Mesendoderm (in vitro differentiated cells): ENCODE measurements at regions not wholly inside any gene's neighbourhood (a gene's known extent, or its start where the extent isn't known, plus 50 kb on each side); places are given as distances from the start of the nearest gene placed in this dataset.
"Not testable (repeated sequence)": the region's sequence is repeated elsewhere in the genome, so short reads cannot be mapped to it uniquely, and the experiment has no call there.

Source experiments
- DNase-seq: peaks from one replicate; pipeline ENCODE4 v3.0.0; 2013
- H2AK5ac ChIP-seq: 2 replicates; pipeline ENCODE4 v1.6.1; 2013; ENCODE audit warnings: low read length, inconsistent platforms
- H2BK120ac ChIP-seq: 2 replicates; pipeline ENCODE4 v1.6.1; 2013; ENCODE audit warnings: low read depth, mild to moderate bottlenecking, low read length, moderate library complexity, mixed read lengths
- H2BK15ac ChIP-seq: replicated peaks from 2 replicates; pipeline ENCODE4 v1.6.1; 2013; ENCODE audit warnings: low read depth, mild to moderate bottlenecking, moderate library complexity
- H2BK5ac ChIP-seq: 2 replicates; pipeline ENCODE4 v1.6.1; 2013; ENCODE audit warnings: low read length, inconsistent platforms
- H3K18ac ChIP-seq: 2 replicates; pipeline ENCODE4 v1.6.1; 2013; ENCODE audit warnings: mild to moderate bottlenecking, low read length, mixed read lengths
- H3K23ac ChIP-seq: one replicate; pipeline ENCODE4 v1.6.1; 2013; ENCODE audit warnings: low read length
- H3K27ac ChIP-seq: 2 replicates; pipeline ENCODE4 v1.5.1; 2013; ENCODE audit warnings: low read depth, mild to moderate bottlenecking, inconsistent platforms, low read length, moderate library complexity
- H3K27me3 ChIP-seq: 2 replicates; pipeline ENCODE4 v1.6.1; 2013; ENCODE audit warnings: low read length, control low read depth, mild to moderate bottlenecking, inconsistent platforms; ENCODE audit not compliant: insufficient read depth, poor library complexity
- H3K36me3 ChIP-seq: 2 replicates; pipeline ENCODE4 v1.6.1; 2013; ENCODE audit warnings: low read length, inconsistent platforms; ENCODE audit not compliant: control insufficient read depth, insufficient read depth
- H3K4ac ChIP-seq: one replicate; pipeline ENCODE4 v1.6.1; 2013; ENCODE audit warnings: low read depth, mild to moderate bottlenecking, low read length, moderate library complexity
- H3K4me1 ChIP-seq: 2 replicates; pipeline ENCODE4 v1.6.1; 2013; ENCODE audit warnings: low read depth, low read length, inconsistent platforms; ENCODE audit not compliant: control insufficient read depth
- H3K4me2 ChIP-seq: 2 replicates; pipeline ENCODE4 v1.6.1; 2013; ENCODE audit warnings: low read length
- H3K4me3 ChIP-seq: 2 replicates; pipeline ENCODE4 v1.5.1; 2013; ENCODE audit warnings: mild to moderate bottlenecking, low read length
- H3K56ac ChIP-seq: one replicate; pipeline ENCODE4 v1.6.1; 2013; ENCODE audit warnings: low read length
- H3K79me1 ChIP-seq: 2 replicates; pipeline ENCODE4 v1.6.1; 2013; ENCODE audit warnings: low read length, inconsistent platforms
- H3K79me2 ChIP-seq: 2 replicates; pipeline ENCODE4 v1.6.1; 2013; ENCODE audit warnings: mild to moderate bottlenecking, low read length; ENCODE audit not compliant: control insufficient read depth, insufficient read depth
- H3K9ac ChIP-seq: 2 replicates; pipeline ENCODE4 v1.6.1; 2013; ENCODE audit warnings: low read length, inconsistent platforms
- H4K5ac ChIP-seq: one replicate; pipeline ENCODE4 v1.6.1; 2013; ENCODE audit warnings: low read length
- H4K8ac ChIP-seq: one replicate; pipeline ENCODE4 v1.6.1; 2013; ENCODE audit warnings: low read depth, mild to moderate bottlenecking, control low read depth, low read length, moderate library complexity
- WGBS: extraction: QIAGEN DNeasy Blood & Tissue Kit; methylation state at CpG from one replicate; pipeline ENCODE4 v1.1.7; 2013; ENCODE audit warnings: low lambda C conversion rate, missing lambda C conversion rate; ENCODE audit not compliant: insufficient coverage; ENCODE audit errors: extremely low coverage; 5-methylcytosine and 5-hydroxymethylcytosine counted together

- H3K18ac ChIP-seq, H3K4ac ChIP-seq, H3K79me1 ChIP-seq, H2AK5ac ChIP-seq, H3K36me3 ChIP-seq, H3K23ac ChIP-seq, H3K4me1 ChIP-seq, H2BK15ac ChIP-seq, H3K4me2 ChIP-seq, H3K27me3 ChIP-seq, H2BK120ac ChIP-seq, H4K5ac ChIP-seq, H3K4me3 ChIP-seq, H3K79me2 ChIP-seq, H3K9ac ChIP-seq, H3K56ac ChIP-seq, H4K8ac ChIP-seq, H3K27ac ChIP-seq, H2BK5ac ChIP-seq: not testable (repeated sequence)
- peak; percentile 84 for DNase-seq
- whole genome bisulfite sequencing, result no CpG with 5 or more reads among the region's 11 CpGs
Observed at GRCh38 chr15:77926789-77927188, 150.7 kb downstream of the TBC1D2B start.

GRCh38 chr15:77926296-77926695 is 151.2 kb downstream of the TBC1D2B start:
- H4K8ac ChIP-seq, H3K18ac ChIP-seq, H3K56ac ChIP-seq, H3K9ac ChIP-seq, H2BK120ac ChIP-seq, H3K4me3 ChIP-seq, H3K4ac ChIP-seq, H2BK5ac ChIP-seq, H3K27me3 ChIP-seq, H2AK5ac ChIP-seq, H4K5ac ChIP-seq, H3K4me1 ChIP-seq, H3K4me2 ChIP-seq, DNase-seq, H3K36me3 ChIP-seq, H3K27ac ChIP-seq, H3K79me1 ChIP-seq, H3K23ac ChIP-seq, H2BK15ac ChIP-seq, H3K79me2 ChIP-seq: not testable (repeated sequence)
- WGBS, result no CpG with 5 or more reads among the region's 10 CpGs

- H4K5ac ChIP-seq, H3K4ac ChIP-seq, H3K27ac ChIP-seq, H3K4me1 ChIP-seq, H3K18ac ChIP-seq, H3K4me3 ChIP-seq, H2BK15ac ChIP-seq, H3K4me2 ChIP-seq, H3K23ac ChIP-seq, H2AK5ac ChIP-seq, DNase-seq, H3K79me1 ChIP-seq, H2BK5ac ChIP-seq, H3K36me3 ChIP-seq, H2BK120ac ChIP-seq, H3K79me2 ChIP-seq, H3K9ac ChIP-seq, H3K27me3 ChIP-seq, H3K56ac ChIP-seq, H4K8ac ChIP-seq: not testable (repeated sequence)
- no CpG with 5 or more reads among the region's 1 CpG for WGBS
Observed at GRCh38 chr15:77925101-77925500, 152.4 kb downstream of the TBC1D2B start.

- Histone ChIP-seq H2AK5ac (no peak overlapping the region), H2BK120ac (no peak overlapping the region), H2BK15ac (no peak overlapping the region), H3K4ac (no peak overlapping the region), H3K18ac (no peak overlapping the region), H3K56ac (no peak overlapping the region), H3K36me3 (no peaks in the 10 kb centered on the region), H3K79me1 (no peaks in the 10 kb centered on the region), H3K4me2 (no peak overlapping the region), H4K5ac (no peak overlapping the region), H3K9ac (no peak overlapping the region), H3K4me1 (no peaks in the 10 kb centered on the region), H3K23ac (no peak overlapping the region), H4K8ac (no peak overlapping the region), H2BK5ac (no peak overlapping the region), H3K79me2 (no peaks in the 10 kb centered on the region), H3K27ac (no peak overlapping the region), H3K27me3 (no peaks in the 10 kb centered on the region), H3K4me3 (no peak overlapping the region)
- WGBS, result no CpG with 5 or more reads among the region's 4 CpGs
- DNase-seq, result no peak
Observed at GRCh38 chr15:77921664-77922063, 155.8 kb downstream of the TBC1D2B start.

GRCh38 chr15:77916966-77917635 is 160.4 kb downstream of the TBC1D2B start:
- not testable (repeated sequence) for H2BK5ac ChIP-seq, H3K4me2 ChIP-seq, H3K4ac ChIP-seq, H3K23ac ChIP-seq, DNase-seq, H3K18ac ChIP-seq, H3K56ac ChIP-seq, H4K8ac ChIP-seq, H3K4me1 ChIP-seq, H3K79me1 ChIP-seq, H2AK5ac ChIP-seq, H2BK120ac ChIP-seq, H3K36me3 ChIP-seq, H2BK15ac ChIP-seq, H4K5ac ChIP-seq, H3K27ac ChIP-seq, H3K79me2 ChIP-seq, H3K4me3 ChIP-seq, H3K27me3 ChIP-seq, H3K9ac ChIP-seq
- WGBS, result no CpG with 5 or more reads among the region's 11 CpGs

GRCh38 chr15:77915961-77916330 is 161.6 kb downstream of the TBC1D2B start:
- H3K4ac ChIP-seq, H3K36me3 ChIP-seq, H3K9ac ChIP-seq, DNase-seq, H4K8ac ChIP-seq, H3K79me1 ChIP-seq, H2BK5ac ChIP-seq, H3K79me2 ChIP-seq, H2BK15ac ChIP-seq, H3K4me2 ChIP-seq, H3K4me1 ChIP-seq, H3K23ac ChIP-seq, H4K5ac ChIP-seq, H2AK5ac ChIP-seq, H3K4me3 ChIP-seq, H3K27me3 ChIP-seq, H3K56ac ChIP-seq, H2BK120ac ChIP-seq, H3K27ac ChIP-seq, H3K18ac ChIP-seq: not testable (repeated sequence)
- no CpG with 5 or more reads among the region's 6 CpGs for WGBS
